ENCODE measurements at regions not wholly inside any gene's neighbourhood (a gene's known extent, or its start where the extent isn't known, plus 50 kb on each side); places are given as distances from the start of the nearest gene placed in this dataset.
"Not testable (repeated sequence)": the region's sequence is repeated elsewhere in the genome, so short reads cannot be mapped to it uniquely, and the experiment has no call there.

GRCh38 chr20:12130781-12131180 is 213.1 kb downstream of the BTBD3 start:
- H3K4me1 ChIP-seq: no peaks in the 10 kb centered on the region
- no peak overlapping the region for H3K9ac ChIP-seq (ENCODE audit: low read depth in 2 of 2, low read length in 2 of 2)
- no peak overlapping the region for H3K4me3 ChIP-seq
- no peaks in the 10 kb centered on the region for H3K36me3 ChIP-seq
- intact Hi-C loops (cut with DNase I): no loop called here
- TF ChIP-seq CTCF (IDR thresholded peaks at IDR 0.05): no peak
- no peak overlapping the region for H3K27ac ChIP-seq
- DNase-seq: no peak
- no peaks in the 10 kb centered on the region for H3K27me3 ChIP-seq
- no peaks in the 10 kb centered on the region for H3K9me3 ChIP-seq

- Histone ChIP-seq H3K36me3 (no peaks in the 10 kb centered on the region), H3K9ac (ENCODE audit: low read depth in 2 of 2, low read length in 2 of 2) (no peak overlapping the region), H3K9me3 (no peaks in the 10 kb centered on the region), H3K4me3 (no peak overlapping the region), H3K27ac (no peak overlapping the region), H3K4me1 (no peaks in the 10 kb centered on the region), H3K27me3 (no peaks in the 10 kb centered on the region)
- no peak for DNase-seq
- intact Hi-C loops (cut with DNase I): no loop called here
- no peak for TF ChIP-seq CTCF (IDR thresholded peaks at IDR 0.05)
Observed at GRCh38 chr20:12133553-12133952, 215.9 kb downstream of the BTBD3 start.

GRCh38 chr20:12145951-12146350 is 228.3 kb downstream of the BTBD3 start:
- H3K27me3 ChIP-seq; intact Hi-C loops (cut with DNase I); H3K9ac ChIP-seq (ENCODE audit: low read depth in 2 of 2, low read length in 2 of 2); H3K36me3 ChIP-seq; H3K4me1 ChIP-seq; H3K4me3 ChIP-seq; DNase-seq; H3K9me3 ChIP-seq; H3K27ac ChIP-seq: not testable (repeated sequence)

GRCh38 chr20:12152996-12153395 is 235.3 kb downstream of the BTBD3 start:
- DNase-seq: no peak
- H3K36me3 ChIP-seq: no peaks in the 10 kb centered on the region
- H3K27ac ChIP-seq: no peak overlapping the region
- no peak for TF ChIP-seq CTCF (IDR thresholded peaks at IDR 0.05)
- H3K9me3 ChIP-seq: no peaks in the 10 kb centered on the region
- no peaks in the 10 kb centered on the region for H3K4me1 ChIP-seq
- no peaks in the 10 kb centered on the region for H3K27me3 ChIP-seq
- H3K4me3 ChIP-seq: no peak overlapping the region
- intact Hi-C loops (cut with DNase I): no loop called here
- no peak overlapping the region for H3K9ac ChIP-seq (ENCODE audit: low read depth in 2 of 2, low read length in 2 of 2)

GRCh38 chr20:12153628-12154027 is 235.9 kb downstream of the BTBD3 start:
- intact Hi-C loops (cut with DNase I): no loop called here
- DNase-seq: no peak
- Histone ChIP-seq H3K4me1 (no peaks in the 10 kb centered on the region), H3K27ac (no peak overlapping the region), H3K4me3 (no peak overlapping the region), H3K27me3 (no peaks in the 10 kb centered on the region), H3K9me3 (no peaks in the 10 kb centered on the region), H3K36me3 (no peaks in the 10 kb centered on the region), H3K9ac (ENCODE audit: low read depth in 2 of 2, low read length in 2 of 2) (no peak overlapping the region)
- no peak for TF ChIP-seq CTCF (IDR thresholded peaks at IDR 0.05)

- Histone ChIP-seq H3K4me3 (no peak overlapping the region), H3K9ac (ENCODE audit: low read depth in 2 of 2, low read length in 2 of 2) (no peak overlapping the region), H3K27ac (no peak overlapping the region), H3K4me1 (no peaks in the 10 kb centered on the region), H3K27me3 (no peaks in the 10 kb centered on the region), H3K36me3 (no peaks in the 10 kb centered on the region), H3K9me3 (no peaks in the 10 kb centered on the region)
- no peak for TF ChIP-seq CTCF (IDR thresholded peaks at IDR 0.05)
- intact Hi-C loops (cut with DNase I): no loop called here
- DNase-seq: no peak
Observed at GRCh38 chr20:12156252-12156651, 238.6 kb downstream of the BTBD3 start.
